Hepatocyte (in vitro differentiated cells): ENCODE measurements at regions not wholly inside any gene's neighbourhood (a gene's known extent, or its start where the extent isn't known, plus 50 kb on each side); places are given as distances from the start of the nearest gene placed in this dataset.

Experiments used
- CTCF ChIP-seq: fragments of 200-600 bp; sonication (generic); IDR thresholded peaks from 2 replicates; pipeline ENCODE4 v1.5.1; 2016; ENCODE audit warnings: antibody characterized with exemption, mild to moderate bottlenecking; ENCODE audit not compliant: poor library complexity
- EZH2 ChIP-seq: fragments of 200-600 bp; sonication (generic); IDR thresholded peaks from 2 replicates; pipeline ENCODE4 v1.6.1; 2016; ENCODE audit warnings: antibody characterized with exemption, mild to moderate bottlenecking, borderline replicate concordance

GRCh38 chr14:34355584-34356263 lies 106.3 kb downstream of the SPTSSA start:
- TF ChIP-seq EZH2 (no peak), CTCF (no peak)
